ENCODE measurements at regions not wholly inside any gene's neighbourhood (a gene's known extent, or its start where the extent isn't known, plus 50 kb on each side); places are given as distances from the start of the nearest gene placed in this dataset.
"Not testable (repeated sequence)": the region's sequence is repeated elsewhere in the genome, so short reads cannot be mapped to it uniquely, and the experiment has no call there.

- DNase-seq (ENCODE audit: low read depth, low spot score): no peak
- TF ChIP-seq EZH2 (IDR thresholded peaks at IDR 0.05): no peak
- TF ChIP-seq FOXP2 (optimal IDR thresholded peaks at IDR 0.05; ENCODE audit: control extremely low read depth, extremely low read length, insufficient read depth): no peak
- no peak for TF ChIP-seq POLR2AphosphoS5 (IDR thresholded peaks at IDR 0.05; ENCODE audit: borderline replicate concordance, low read depth, low read length)
- no peak overlapping the region for H3K9ac ChIP-seq (ENCODE audit: insufficient read length)
- H3K4me3 ChIP-seq: no peak overlapping the region
- H3K36me3 ChIP-seq (ENCODE audit: insufficient read depth, low read length): no peaks in the 10 kb centered on the region
- no peaks in the 10 kb centered on the region for H3K9me3 ChIP-seq (ENCODE audit: low read depth, low read length)
- no peak overlapping the region for H3K27ac ChIP-seq
Measured at GRCh38 chr15:70588613-70589012, 174.7 kb downstream of the UACA start.

- no peak overlapping the region for H3K27ac ChIP-seq
- no peak overlapping the region for H3K4me3 ChIP-seq
- DNase-seq (ENCODE audit: low read depth, low spot score): no peak
- H3K9me3 ChIP-seq (ENCODE audit: low read depth, low read length): no peaks in the 10 kb centered on the region
- TF ChIP-seq POLR2AphosphoS5 (IDR thresholded peaks at IDR 0.05; ENCODE audit: borderline replicate concordance, low read depth, low read length) (no peak), FOXP2 (optimal IDR thresholded peaks at IDR 0.05; ENCODE audit: control extremely low read depth, extremely low read length, insufficient read depth) (no peak), EZH2 (IDR thresholded peaks at IDR 0.05) (no peak)
- H3K9ac ChIP-seq (ENCODE audit: insufficient read length): no peak overlapping the region
- no peaks in the 10 kb centered on the region for H3K36me3 ChIP-seq (ENCODE audit: insufficient read depth, low read length)
Measured at GRCh38 chr15:70587896-70588567, 175.3 kb downstream of the UACA start.

- not testable (repeated sequence) for H3K27ac ChIP-seq; H3K9me3 ChIP-seq (ENCODE audit: low read depth, low read length); H3K4me3 ChIP-seq; H3K36me3 ChIP-seq (ENCODE audit: insufficient read depth, low read length); H3K9ac ChIP-seq (ENCODE audit: insufficient read length); DNase-seq (ENCODE audit: low read depth, low spot score)
Measured at GRCh38 chr15:70587012-70587634, 176.2 kb downstream of the UACA start.

- H3K9ac ChIP-seq (ENCODE audit: insufficient read length): no peak overlapping the region
- no peaks in the 10 kb centered on the region for H3K36me3 ChIP-seq (ENCODE audit: insufficient read depth, low read length)
- TF ChIP-seq FOXP2 (optimal IDR thresholded peaks at IDR 0.05; ENCODE audit: control extremely low read depth, extremely low read length, insufficient read depth): no peak
- no peak for TF ChIP-seq POLR2AphosphoS5 (IDR thresholded peaks at IDR 0.05; ENCODE audit: borderline replicate concordance, low read depth, low read length)
- TF ChIP-seq EZH2 (IDR thresholded peaks at IDR 0.05): no peak
- no peak overlapping the region for H3K4me3 ChIP-seq
- DNase-seq (ENCODE audit: low read depth, low spot score): no peak
- no peak overlapping the region for H3K27ac ChIP-seq
- no peaks in the 10 kb centered on the region for H3K9me3 ChIP-seq (ENCODE audit: low read depth, low read length)
Measured at GRCh38 chr15:70586241-70586640, 177.1 kb downstream of the UACA start.

GRCh38 chr15:70585707-70586034 is 177.7 kb downstream of the UACA start:
- H3K27ac ChIP-seq: no peak overlapping the region
- H3K36me3 ChIP-seq (ENCODE audit: insufficient read depth, low read length): no peaks in the 10 kb centered on the region
- no peak for DNase-seq (ENCODE audit: low read depth, low spot score)
- no peak overlapping the region for H3K4me3 ChIP-seq
- H3K9me3 ChIP-seq (ENCODE audit: low read depth, low read length): no peaks in the 10 kb centered on the region
- TF ChIP-seq FOXP2 (optimal IDR thresholded peaks at IDR 0.05; ENCODE audit: control extremely low read depth, extremely low read length, insufficient read depth) (no peak), EZH2 (IDR thresholded peaks at IDR 0.05) (no peak), POLR2AphosphoS5 (IDR thresholded peaks at IDR 0.05; ENCODE audit: borderline replicate concordance, low read depth, low read length) (no peak)
- no peak overlapping the region for H3K9ac ChIP-seq (ENCODE audit: insufficient read length)

- H3K9ac ChIP-seq (ENCODE audit: insufficient read length): no peak overlapping the region
- no peaks in the 10 kb centered on the region for H3K36me3 ChIP-seq (ENCODE audit: insufficient read depth, low read length)
- H3K9me3 ChIP-seq (ENCODE audit: low read depth, low read length): no peaks in the 10 kb centered on the region
- no peak overlapping the region for H3K27ac ChIP-seq
- DNase-seq (ENCODE audit: low read depth, low spot score): no peak
- no peak overlapping the region for H3K4me3 ChIP-seq
- TF ChIP-seq POLR2AphosphoS5 (IDR thresholded peaks at IDR 0.05; ENCODE audit: borderline replicate concordance, low read depth, low read length): no peak
- TF ChIP-seq FOXP2 (optimal IDR thresholded peaks at IDR 0.05; ENCODE audit: control extremely low read depth, extremely low read length, insufficient read depth): no peak
- TF ChIP-seq EZH2 (IDR thresholded peaks at IDR 0.05): no peak
Measured at GRCh38 chr15:70584838-70585706, 178.3 kb downstream of the UACA start.

GRCh38 chr15:70584441-70584837 is 178.9 kb downstream of the UACA start:
- Histone ChIP-seq H3K4me3 (no peak overlapping the region), H3K36me3 (ENCODE audit: insufficient read depth, low read length) (no peaks in the 10 kb centered on the region), H3K27ac (no peak overlapping the region), H3K9ac (ENCODE audit: insufficient read length) (no peak overlapping the region), H3K9me3 (ENCODE audit: low read depth, low read length) (no peaks in the 10 kb centered on the region)
- no peak for DNase-seq (ENCODE audit: low read depth, low spot score)
- no peak for TF ChIP-seq FOXP2 (optimal IDR thresholded peaks at IDR 0.05; ENCODE audit: control extremely low read depth, extremely low read length, insufficient read depth)
- TF ChIP-seq EZH2 (IDR thresholded peaks at IDR 0.05): no peak
- no peak for TF ChIP-seq POLR2AphosphoS5 (IDR thresholded peaks at IDR 0.05; ENCODE audit: borderline replicate concordance, low read depth, low read length)

GRCh38 chr15:70583006-70583405 is 180.4 kb downstream of the UACA start:
- no peaks in the 10 kb centered on the region for H3K9me3 ChIP-seq (ENCODE audit: low read depth, low read length)
- H3K4me3 ChIP-seq: no peak overlapping the region
- no peak overlapping the region for H3K9ac ChIP-seq (ENCODE audit: insufficient read length)
- TF ChIP-seq EZH2 (IDR thresholded peaks at IDR 0.05) (no peak), POLR2AphosphoS5 (IDR thresholded peaks at IDR 0.05; ENCODE audit: borderline replicate concordance, low read depth, low read length) (no peak), FOXP2 (optimal IDR thresholded peaks at IDR 0.05; ENCODE audit: control extremely low read depth, extremely low read length, insufficient read depth) (no peak)
- DNase-seq (ENCODE audit: low read depth, low spot score): no peak
- no peaks in the 10 kb centered on the region for H3K36me3 ChIP-seq (ENCODE audit: insufficient read depth, low read length)
- no peak overlapping the region for H3K27ac ChIP-seq

Data from SK-N-MC (cell line).